OCI-LY7 (cell line): ENCODE measurements at regions not wholly inside any gene's neighbourhood (a gene's known extent, or its start where the extent isn't known, plus 50 kb on each side); places are given as distances from the start of the nearest gene placed in this dataset.
"Not testable (repeated sequence)": the region's sequence is repeated elsewhere in the genome, so short reads cannot be mapped to it uniquely, and the experiment has no call there.

ENCODE experiments used
- BruUV-seq: library from RNA; stranded (reverse); fragments of 400-500 nt; replicated peaks from 2 replicates; lab custom pipeline; 2021; lab: Mats Ljungman, UMichigan
- CTCF ChIA-PET: fragments of 300-600 bp; sonication (Branson Sonifier 250); formaldehyde crosslinking; loops from one replicate; lab custom pipeline; 2022; ENCODE audit warnings: antibody characterized with exemption; ENCODE audit not compliant: unreplicated experiment; lab: Charles Lee
- POLR2A ChIA-PET: fragments of 300-600 bp; sonication (Branson Sonifier 250); formaldehyde crosslinking; loops from one replicate; lab custom pipeline; 2022; ENCODE audit warnings: antibody characterized with exemption; lab: Charles Lee
- DNase-seq: peaks from one replicate; pipeline ENCODE4 v3.0.0-alpha.2; 2015; ENCODE audit warnings: low spot score
- H2AFZ ChIP-seq: fragments of 200-600 bp; sonication (generic), shearing (Covaris generic); 2 replicates; pipeline ENCODE4 v1.6.1; 2014; ENCODE audit warnings: mild to moderate bottlenecking, antibody characterized with exemption, low read length, moderate library complexity
- H3K27ac ChIP-seq: fragments of 200-600 bp; sonication (generic); 2 replicates; pipeline ENCODE4 v1.5.1; 2014; ENCODE audit warnings: mixed run types, low read depth, mild to moderate bottlenecking, moderate library complexity, low read length, inconsistent platforms; ENCODE audit not compliant: poor library complexity, severe bottlenecking
- H3K36me3 ChIP-seq: fragments of 200-600 bp; sonication (generic); 2 replicates; pipeline ENCODE4 v1.6.1; 2014; ENCODE audit warnings: mild to moderate bottlenecking, antibody characterized with exemption, low read length, moderate library complexity, mixed read lengths; ENCODE audit not compliant: insufficient read depth
- H3K4me1 ChIP-seq: fragments of 200-600 bp; sonication (generic); 2 replicates; pipeline ENCODE4 v1.5.1; 2014; ENCODE audit warnings: mild to moderate bottlenecking, low read length; ENCODE audit not compliant: insufficient read depth, poor library complexity, severe bottlenecking
- H3K4me2 ChIP-seq: fragments of 200-600 bp; sonication (generic); 2 replicates; pipeline ENCODE4 v1.6.1; 2014; ENCODE audit warnings: mild to moderate bottlenecking, low read length
- H3K4me3 ChIP-seq: fragments of 200-600 bp; sonication (generic); 2 replicates; pipeline ENCODE4 v1.5.1; 2014; ENCODE audit warnings: mild to moderate bottlenecking, low read depth, low read length; ENCODE audit not compliant: poor library complexity, severe bottlenecking
- H3K79me2 ChIP-seq: fragments of 200-600 bp; sonication (generic); 2 replicates; pipeline ENCODE4 v1.6.1; 2016; ENCODE audit warnings: low read depth, mild to moderate bottlenecking, low read length, moderate library complexity, mixed read lengths; ENCODE audit not compliant: insufficient read depth
- H3K9me2 ChIP-seq: fragments of 200-600 bp; sonication (generic); 2 replicates; pipeline ENCODE4 v1.6.1; 2016; ENCODE audit warnings: mild to moderate bottlenecking, low read length, mixed read lengths; ENCODE audit not compliant: insufficient read depth
- H3K9me3 ChIP-seq: fragments of 200-600 bp; sonication (generic); 2 replicates; pipeline ENCODE4 v1.6.1; 2014; ENCODE audit warnings: mild to moderate bottlenecking, mixed run types, low read length, mixed read lengths
- H4K20me1 ChIP-seq: fragments of 200-600 bp; sonication (generic); 2 replicates; pipeline ENCODE4 v1.6.1; 2014; ENCODE audit warnings: mild to moderate bottlenecking, antibody characterized with exemption, low read length, moderate library complexity, mixed read lengths; ENCODE audit not compliant: insufficient read depth
- CTCF ChIP-seq: fragments of 200-600 bp; sonication (generic); conservative IDR thresholded peaks from 2 replicates; pipeline ENCODE4 v1.5.1; 2014; ENCODE audit warnings: mild to moderate bottlenecking, antibody characterized with exemption, low read length, moderate library complexity, mixed read lengths
- EZH2phosphoT487 ChIP-seq: fragments of 200-600 bp; sonication (generic); IDR thresholded peaks from 2 replicates; pipeline ENCODE4 v1.6.1; 2018; ENCODE audit warnings: low read depth, borderline replicate concordance, mild to moderate bottlenecking, mixed run types, antibody characterized with exemption, low read length, moderate library complexity, mixed read lengths
- intact Hi-C: fragments of 100-400 bp; cut with micrococcal nuclease; formaldehyde crosslinking; loops from one replicate; pipeline ENCODE4 v1.10.0; 2022; ENCODE audit not compliant: unreplicated experiment

- no peak for TF ChIP-seq EZH2phosphoT487
- no peak for TF ChIP-seq CTCF
- Histone ChIP-seq H3K27ac (no peak overlapping the region), H3K4me3 (no peak overlapping the region), H2AFZ (no peak overlapping the region), H3K9me3 (peaks cover 7% of the 10 kb centered on the region; the same call in 1 of the 2 replicates), H3K4me2 (no peak overlapping the region), H3K36me3 (no peaks in the 10 kb centered on the region), H3K9me2 (no peaks in the 10 kb centered on the region), H3K79me2 (no peaks in the 10 kb centered on the region), H4K20me1 (no peaks in the 10 kb centered on the region), H3K4me1 (no peaks in the 10 kb centered on the region)
- ChIA-PET POLR2A (no interaction called here), CTCF (no interaction called here)
- no TSS peak for BruUV-seq
- intact Hi-C loops, result no loop called here
- no peak for DNase-seq
Observed at GRCh38 chr3:16073203-16073602, 101.3 kb upstream of the GALNT15 start.

GRCh38 chr3:16073990-16074671 lies 100.3 kb upstream of the GALNT15 start:
- H3K27ac ChIP-seq, POLR2A ChIA-PET, H3K36me3 ChIP-seq, intact Hi-C loops, H3K4me3 ChIP-seq, H3K79me2 ChIP-seq, H3K9me2 ChIP-seq, CTCF ChIA-PET, H3K4me2 ChIP-seq, DNase-seq, H2AFZ ChIP-seq, H3K4me1 ChIP-seq, H3K9me3 ChIP-seq, BruUV-seq, H4K20me1 ChIP-seq: not testable (repeated sequence)

GRCh38 chr3:16075647-16076046 lies 98.8 kb upstream of the GALNT15 start:
- intact Hi-C loops, result no loop called here
- POLR2A ChIA-PET, result no interaction called here
- no peaks in the 10 kb centered on the region for H3K79me2 ChIP-seq
- no peaks in the 10 kb centered on the region for H3K36me3 ChIP-seq
- H3K27ac ChIP-seq, result no peak overlapping the region
- no peaks in the 10 kb centered on the region for H3K9me2 ChIP-seq
- peaks cover 7% of the 10 kb centered on the region; the same call in 1 of the 2 replicates for H3K9me3 ChIP-seq
- H2AFZ ChIP-seq, result no peak overlapping the region
- no TSS peak for BruUV-seq
- CTCF ChIA-PET, result no interaction called here
- no peak overlapping the region for H3K4me3 ChIP-seq
- H3K4me1 ChIP-seq, result no peaks in the 10 kb centered on the region
- H4K20me1 ChIP-seq, result no peaks in the 10 kb centered on the region
- TF ChIP-seq CTCF (no peak), EZH2phosphoT487 (no peak)
- no peak overlapping the region for H3K4me2 ChIP-seq
- no peak for DNase-seq
